ENCODE measurements at regions not wholly inside any gene's neighbourhood (a gene's known extent, or its start where the extent isn't known, plus 50 kb on each side); places are given as distances from the start of the nearest gene placed in this dataset.
"Not testable (repeated sequence)": the region's sequence is repeated elsewhere in the genome, so short reads cannot be mapped to it uniquely, and the experiment has no call there.

GRCh38 chr12:105604281-105604680, 273.8 kb downstream of the C12orf75 start:
- H3K36me3 ChIP-seq (replicated peaks in 1 of 2; ENCODE audit: control insufficient read depth in 1 of 2, insufficient read depth in 2 of 2, low read length in 2 of 2); H3K27me3 ChIP-seq (ENCODE audit: control insufficient read depth in 1 of 2, insufficient read depth in 2 of 2, low read length in 2 of 2); H4K20me1 ChIP-seq (ENCODE audit: insufficient read depth, low read length); H2AFZ ChIP-seq (ENCODE audit: low read length); H3K4me3 ChIP-seq (replicated peaks in 1 of 3; ENCODE audit: insufficient read depth in 1 of 3, low read depth in 2 of 3, low read length in 3 of 3); H3K4me1 ChIP-seq (ENCODE audit: insufficient read depth, low read length); in situ Hi-C loops (cut with HindIII; ENCODE audit: extremely low pct_ligation_motif_present, low pct_unique_long_range_greater_than_20kb); CTCF ChIA-PET (ENCODE audit: low intra/inter-chr PET ratio, low total read pairs); ATAC-seq; DNase-seq (ENCODE audit: low spot score); POLR2A ChIA-PET; H3K79me2 ChIP-seq (ENCODE audit: insufficient read depth, low read length); intact Hi-C loops (cut with micrococcal nuclease; ENCODE audit: unreplicated experiment); BruUV-seq (replicated peaks); H3K9ac ChIP-seq (ENCODE audit: insufficient read depth, low read depth, low read length); H3K9me3 ChIP-seq (ENCODE audit: low read length); H3K4me2 ChIP-seq (ENCODE audit: low read depth, low read length); FAIRE-seq; H3K27ac ChIP-seq (ENCODE audit: extremely low read length, insufficient read depth, low read length): not testable (repeated sequence)
- WGBS (ENCODE audit: low lambda C conversion rate), result 0% methylated on average over 3 of the region's 3 CpGs

DNA sequence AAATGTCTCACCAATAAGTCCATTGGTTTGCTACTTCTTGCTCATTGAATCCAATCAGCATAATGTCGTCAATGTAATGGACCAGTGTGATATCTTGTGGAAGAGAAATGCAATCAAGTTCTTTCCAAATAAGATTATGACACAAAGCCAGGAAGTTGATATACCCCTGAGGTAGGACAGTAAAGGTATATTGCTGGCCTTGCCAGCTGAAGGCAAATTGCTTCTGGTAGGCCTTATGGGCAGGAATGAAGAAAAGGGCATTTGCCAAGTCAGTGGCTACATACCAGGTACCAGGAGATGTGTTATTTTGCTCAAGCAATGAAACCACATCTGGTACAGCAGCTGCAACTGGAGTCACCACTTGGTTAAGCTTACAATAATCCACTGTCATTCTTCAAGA, 276.1 kb downstream of the C12orf75 start:
- BruUV-seq (replicated peaks); H3K9ac ChIP-seq (ENCODE audit: insufficient read depth, low read depth, low read length); H4K20me1 ChIP-seq (ENCODE audit: insufficient read depth, low read length); H3K79me2 ChIP-seq (ENCODE audit: insufficient read depth, low read length); H3K4me2 ChIP-seq (ENCODE audit: low read depth, low read length); H3K27ac ChIP-seq (ENCODE audit: extremely low read length, insufficient read depth, low read length); intact Hi-C loops (cut with micrococcal nuclease; ENCODE audit: unreplicated experiment); DNase-seq (ENCODE audit: low spot score); H3K4me3 ChIP-seq (replicated peaks in 1 of 3; ENCODE audit: insufficient read depth in 1 of 3, low read depth in 2 of 3, low read length in 3 of 3); ATAC-seq; H3K9me3 ChIP-seq (ENCODE audit: low read length); H3K4me1 ChIP-seq (ENCODE audit: insufficient read depth, low read length); POLR2A ChIA-PET; H3K27me3 ChIP-seq (ENCODE audit: control insufficient read depth in 1 of 2, insufficient read depth in 2 of 2, low read length in 2 of 2); H3K36me3 ChIP-seq (replicated peaks in 1 of 2; ENCODE audit: control insufficient read depth in 1 of 2, insufficient read depth in 2 of 2, low read length in 2 of 2); FAIRE-seq; CTCF ChIA-PET (ENCODE audit: low intra/inter-chr PET ratio, low total read pairs); in situ Hi-C loops (cut with HindIII; ENCODE audit: extremely low pct_ligation_motif_present, low pct_unique_long_range_greater_than_20kb); H2AFZ ChIP-seq (ENCODE audit: low read length): not testable (repeated sequence)
- WGBS (ENCODE audit: low lambda C conversion rate), result 0% methylated on average over 1 of the region's 1 CpG

- ATAC-seq; CTCF ChIA-PET (ENCODE audit: low intra/inter-chr PET ratio, low total read pairs); H3K9me3 ChIP-seq (ENCODE audit: low read length); DNase-seq (ENCODE audit: low spot score); H3K27ac ChIP-seq (ENCODE audit: extremely low read length, insufficient read depth, low read length); FAIRE-seq; intact Hi-C loops (cut with micrococcal nuclease; ENCODE audit: unreplicated experiment); H4K20me1 ChIP-seq (ENCODE audit: insufficient read depth, low read length); H3K4me2 ChIP-seq (ENCODE audit: low read depth, low read length); H3K4me1 ChIP-seq (ENCODE audit: insufficient read depth, low read length); H3K4me3 ChIP-seq (replicated peaks in 1 of 3; ENCODE audit: insufficient read depth in 1 of 3, low read depth in 2 of 3, low read length in 3 of 3); H3K79me2 ChIP-seq (ENCODE audit: insufficient read depth, low read length); H3K9ac ChIP-seq (ENCODE audit: insufficient read depth, low read depth, low read length); H3K27me3 ChIP-seq (ENCODE audit: control insufficient read depth in 1 of 2, insufficient read depth in 2 of 2, low read length in 2 of 2); in situ Hi-C loops (cut with HindIII; ENCODE audit: extremely low pct_ligation_motif_present, low pct_unique_long_range_greater_than_20kb); H3K36me3 ChIP-seq (replicated peaks in 1 of 2; ENCODE audit: control insufficient read depth in 1 of 2, insufficient read depth in 2 of 2, low read length in 2 of 2); H2AFZ ChIP-seq (ENCODE audit: low read length); BruUV-seq (replicated peaks); POLR2A ChIA-PET: not testable (repeated sequence)
- 31% methylated on average over 3 of the region's 3 CpGs for WGBS (ENCODE audit: low lambda C conversion rate)
Measured at GRCh38 chr12:105609001-105609400, 278.5 kb downstream of the C12orf75 start.
